ENCODE measurements at regions not wholly inside any gene's neighbourhood (a gene's known extent, or its start where the extent isn't known, plus 50 kb on each side); places are given as distances from the start of the nearest gene placed in this dataset.

DNA sequence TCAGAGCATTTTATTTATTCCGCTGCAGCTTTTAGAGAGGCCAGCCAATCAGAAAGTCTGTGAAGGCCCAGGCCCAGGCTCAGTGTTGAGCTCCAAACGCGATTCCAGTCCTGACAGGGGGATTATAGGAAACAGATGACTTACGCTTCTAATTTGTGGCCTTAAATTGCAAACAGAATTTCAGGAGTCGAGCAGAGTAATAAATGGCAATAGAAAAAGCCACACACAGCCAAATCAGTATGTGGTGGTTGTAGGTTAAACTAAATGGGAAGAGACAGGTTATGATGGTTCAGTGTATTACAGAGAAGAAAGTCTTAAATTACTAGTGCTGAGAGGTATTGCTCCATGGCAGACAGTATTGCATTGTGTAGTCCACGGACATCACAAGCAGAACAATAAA lies 131.0 kb upstream of the ZEB2 start:
- no peak overlapping the region for H3K4me3 Mint-ChIP-seq (ENCODE audit: unreplicated experiment)
- H3K4me1 Mint-ChIP-seq (ENCODE audit: low read depth), result peaks cover 14% of the 10 kb centered on the region
- H3K36me3 Mint-ChIP-seq (ENCODE audit: low read depth), result no peaks in the 10 kb centered on the region
- H3K27me3 Mint-ChIP-seq (ENCODE audit: low read depth), result no peaks in the 10 kb centered on the region
- DNase-seq (ENCODE audit: low spot score), result no peak
- H3K27ac Mint-ChIP-seq (ENCODE audit: unreplicated experiment), result no peak overlapping the region
- H3K9me3 Mint-ChIP-seq (ENCODE audit: low read depth), result no peaks in the 10 kb centered on the region
- TF ChIP-seq, protein P1, sequence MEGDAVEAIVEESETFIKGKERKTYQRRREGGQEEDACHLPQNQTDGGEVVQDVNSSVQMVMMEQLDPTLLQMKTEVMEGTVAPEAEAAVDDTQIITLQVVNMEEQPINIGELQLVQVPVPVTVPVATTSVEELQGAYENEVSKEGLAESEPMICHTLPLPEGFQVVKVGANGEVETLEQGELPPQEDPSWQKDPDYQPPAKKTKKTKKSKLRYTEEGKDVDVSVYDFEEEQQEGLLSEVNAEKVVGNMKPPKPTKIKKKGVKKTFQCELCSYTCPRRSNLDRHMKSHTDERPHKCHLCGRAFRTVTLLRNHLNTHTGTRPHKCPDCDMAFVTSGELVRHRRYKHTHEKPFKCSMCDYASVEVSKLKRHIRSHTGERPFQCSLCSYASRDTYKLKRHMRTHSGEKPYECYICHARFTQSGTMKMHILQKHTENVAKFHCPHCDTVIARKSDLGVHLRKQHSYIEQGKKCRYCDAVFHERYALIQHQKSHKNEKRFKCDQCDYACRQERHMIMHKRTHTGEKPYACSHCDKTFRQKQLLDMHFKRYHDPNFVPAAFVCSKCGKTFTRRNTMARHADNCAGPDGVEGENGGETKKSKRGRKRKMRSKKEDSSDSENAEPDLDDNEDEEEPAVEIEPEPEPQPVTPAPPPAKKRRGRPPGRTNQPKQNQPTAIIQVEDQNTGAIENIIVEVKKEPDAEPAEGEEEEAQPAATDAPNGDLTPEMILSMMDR (IDR thresholded peaks at IDR 0.05), result no peak

DNA sequence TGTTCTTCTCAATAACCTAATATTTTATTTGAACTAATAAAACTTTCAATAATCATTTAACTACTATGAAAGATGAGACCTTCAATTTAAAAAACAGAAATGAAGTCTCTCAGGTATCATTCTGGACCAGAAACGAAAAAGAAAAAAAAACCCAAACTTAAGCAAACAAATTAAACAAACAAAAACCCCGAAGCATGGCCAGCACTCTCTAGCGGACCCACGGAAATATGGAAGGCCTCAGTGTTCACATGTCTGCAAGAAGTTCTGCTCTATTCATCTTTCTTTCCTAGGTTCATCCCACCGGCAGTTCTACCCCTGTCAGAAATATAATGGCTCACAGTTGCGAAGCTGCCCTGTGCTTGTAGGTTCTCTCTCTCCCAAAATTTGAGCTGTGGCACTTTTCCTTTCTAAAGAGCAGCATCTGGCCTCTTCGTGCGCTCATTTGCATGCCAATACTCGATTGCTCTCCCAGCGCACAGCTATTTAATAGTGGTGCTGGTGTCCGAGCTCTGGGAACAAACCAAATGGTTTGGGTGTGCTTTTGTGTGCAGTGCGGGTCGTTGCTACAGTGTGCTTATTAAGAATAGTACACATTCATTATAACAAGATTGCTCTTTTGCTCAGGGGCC lies 129.0 kb upstream of the ZEB2 start:
- Mint-ChIP-seq H3K36me3 (ENCODE audit: low read depth) (no peaks in the 10 kb centered on the region), H3K4me1 (ENCODE audit: low read depth) (peaks cover 27% of the 10 kb centered on the region), H3K9me3 (ENCODE audit: low read depth) (no peaks in the 10 kb centered on the region), H3K27me3 (ENCODE audit: low read depth) (no peaks in the 10 kb centered on the region), H3K4me3 (ENCODE audit: unreplicated experiment) (no peak overlapping the region), H3K27ac (ENCODE audit: unreplicated experiment) (no peak overlapping the region)
- TF ChIP-seq, protein P1 (IDR thresholded peaks at IDR 0.05), result no peak
- no peak for DNase-seq (ENCODE audit: low spot score)

DNA sequence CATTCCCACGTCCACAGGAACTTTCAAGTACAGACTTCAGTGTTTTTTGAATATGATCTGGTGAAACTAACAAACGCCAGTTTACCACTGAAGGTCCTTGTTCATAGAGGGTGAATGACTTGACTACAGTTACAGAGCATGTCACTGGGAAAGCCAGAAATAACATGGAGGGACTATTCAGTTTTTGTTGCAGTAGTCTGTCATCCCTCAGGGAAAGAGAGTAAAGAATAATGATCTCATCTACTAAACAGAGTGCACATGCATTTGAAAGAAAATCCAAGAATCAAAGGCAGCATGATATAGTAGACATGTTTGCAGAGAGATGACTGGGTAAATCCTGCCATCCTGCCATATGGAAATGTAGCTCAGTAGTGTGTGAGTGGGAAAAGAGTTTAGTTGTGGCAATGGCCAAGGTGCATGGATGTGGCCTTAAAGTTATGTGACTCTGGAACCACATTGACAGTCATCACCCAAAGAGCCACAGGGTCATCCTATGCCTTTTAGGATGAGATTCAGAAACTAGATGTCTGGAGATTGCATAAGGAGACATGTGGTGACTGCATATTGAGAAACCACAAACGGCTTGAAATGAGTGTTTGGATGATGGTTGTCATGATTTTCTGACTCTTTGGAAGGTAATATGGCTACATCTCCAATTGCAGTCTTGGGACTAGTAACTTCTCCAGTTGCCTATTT lies 125.3 kb upstream of the ZEB2 start:
- no peak for DNase-seq (ENCODE audit: low spot score)
- Mint-ChIP-seq H3K4me1 (ENCODE audit: low read depth) (peaks cover 27% of the 10 kb centered on the region), H3K27ac (ENCODE audit: unreplicated experiment) (peak overlapping the region; percentile 10), H3K36me3 (ENCODE audit: low read depth) (no peaks in the 10 kb centered on the region), H3K4me3 (ENCODE audit: unreplicated experiment) (no peak overlapping the region), H3K9me3 (ENCODE audit: low read depth) (peaks cover 4% of the 10 kb centered on the region), H3K27me3 (ENCODE audit: low read depth) (no peaks in the 10 kb centered on the region)
- TF ChIP-seq, protein P1 (IDR thresholded peaks at IDR 0.05), result no peak

DNA sequence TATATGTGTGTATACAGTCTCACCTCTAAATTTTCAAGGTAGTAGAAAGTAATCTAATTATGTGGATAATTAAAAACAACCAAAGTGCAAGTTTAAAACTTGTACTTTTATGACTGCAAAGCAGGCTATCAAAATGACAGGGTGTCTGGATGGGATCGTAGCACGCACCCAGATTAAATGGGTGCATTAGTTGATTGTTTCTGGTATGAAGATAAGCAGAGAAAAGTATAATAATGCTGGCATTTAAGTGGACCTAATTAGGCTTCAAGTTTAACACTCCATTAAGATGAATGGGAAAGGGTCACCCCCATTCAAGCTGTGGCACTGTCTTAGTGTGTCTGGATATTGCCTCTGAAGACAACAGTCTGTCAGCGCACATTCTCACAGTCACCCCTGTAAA lies 124.6 kb upstream of the ZEB2 start:
- Mint-ChIP-seq H3K27ac (ENCODE audit: unreplicated experiment) (no peak overlapping the region), H3K27me3 (ENCODE audit: low read depth) (no peaks in the 10 kb centered on the region), H3K9me3 (ENCODE audit: low read depth) (peaks cover 4% of the 10 kb centered on the region), H3K4me1 (ENCODE audit: low read depth) (peaks cover 22% of the 10 kb centered on the region), H3K4me3 (ENCODE audit: unreplicated experiment) (no peak overlapping the region), H3K36me3 (ENCODE audit: low read depth) (no peaks in the 10 kb centered on the region)
- TF ChIP-seq, protein P1 (IDR thresholded peaks at IDR 0.05), result no peak
- DNase-seq (ENCODE audit: low spot score), result no peak

DNA sequence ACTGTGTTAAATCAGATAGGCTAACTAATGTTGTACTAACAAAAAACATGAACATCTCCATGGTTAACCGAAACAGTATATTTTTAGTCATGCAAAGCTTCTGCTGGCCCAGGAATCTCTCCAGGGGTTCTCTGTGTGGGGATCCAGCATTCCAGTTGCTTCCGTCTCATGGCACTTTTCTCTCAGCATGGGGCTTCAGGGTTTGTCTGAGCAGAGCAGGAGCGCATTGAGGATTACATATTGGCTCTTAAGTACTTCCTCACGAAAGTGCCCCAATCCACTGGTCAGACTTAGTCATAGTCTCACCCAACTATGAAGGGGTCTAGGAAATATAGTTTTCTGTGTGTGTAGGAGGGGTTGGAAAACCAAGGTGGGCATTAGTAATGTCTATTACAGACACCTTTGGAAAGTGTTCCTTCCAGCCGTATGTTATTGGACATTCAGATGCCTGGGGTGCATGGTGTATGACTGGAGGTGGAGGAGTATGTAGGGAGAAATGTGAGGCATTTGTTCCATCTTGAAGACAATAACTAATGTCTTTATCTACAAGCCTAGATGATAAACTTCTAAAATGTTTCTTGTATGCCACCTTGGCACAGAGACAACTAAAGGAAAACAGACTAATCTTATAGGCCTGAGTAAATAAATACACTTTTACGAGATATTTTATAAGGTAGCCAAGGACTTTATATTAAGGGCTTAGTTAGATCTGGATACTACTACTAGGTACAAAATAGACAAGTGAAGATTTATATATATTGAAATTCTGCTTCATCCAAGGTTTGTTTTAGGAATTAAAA lies 123.8 kb upstream of the ZEB2 start:
- Mint-ChIP-seq H3K27ac (ENCODE audit: unreplicated experiment) (peak overlapping the region; percentile 42), H3K9me3 (ENCODE audit: low read depth) (peaks cover 4% of the 10 kb centered on the region), H3K4me1 (ENCODE audit: low read depth) (peaks cover 19% of the 10 kb centered on the region), H3K4me3 (ENCODE audit: unreplicated experiment) (no peak overlapping the region), H3K27me3 (ENCODE audit: low read depth) (no peaks in the 10 kb centered on the region), H3K36me3 (ENCODE audit: low read depth) (no peaks in the 10 kb centered on the region)
- TF ChIP-seq, protein P1 (IDR thresholded peaks at IDR 0.05), result no peak
- no peak for DNase-seq (ENCODE audit: low spot score)
